Cardiac muscle cell (in vitro differentiated cells and primary cell): ENCODE measurements at regions not wholly inside any gene's neighbourhood (a gene's known extent, or its start where the extent isn't known, plus 50 kb on each side); places are given as distances from the start of the nearest gene placed in this dataset.

Source experiments
- DNase-seq, 2 donors: peaks; one replicate each; pipeline versions ENCODE4 v3.0.0 to v3.0.0-alpha.2; 2010 to 2017; ENCODE audit warnings: low read depth in 1 of 2, low spot score in 1 of 2
- H3K27ac ChIP-seq: fragments of 200-600 bp; sonication (generic); 2 replicates; pipeline ENCODE4 v1.5.1; 2016
- H3K27me3 ChIP-seq: fragments of 200-600 bp; sonication (generic); 2 replicates; pipeline ENCODE4 v1.6.0; 2016; ENCODE audit warnings: control low read depth
- H3K36me3 ChIP-seq: fragments of 200-600 bp; sonication (generic); 2 replicates; pipeline ENCODE4 v1.5.1; 2016; ENCODE audit warnings: control low read depth
- H3K4me1 ChIP-seq: fragments of 200-600 bp; sonication (generic); 2 replicates; pipeline ENCODE4 v1.8.1; 2017; ENCODE audit warnings: low read depth, mild to moderate bottlenecking, mixed run types
- H3K4me3 ChIP-seq: fragments of 200-600 bp; sonication (generic); 2 replicates; pipeline ENCODE4 v1.5.1; 2016; ENCODE audit warnings: mild to moderate bottlenecking
- H3K9me3 ChIP-seq: fragments of 200-600 bp; sonication (generic); 2 replicates; pipeline ENCODE4 v1.5.1; 2017; ENCODE audit warnings: low read depth, mild to moderate bottlenecking, control low read depth
- CTCF ChIP-seq: IDR thresholded peaks from 2 replicates; pipeline ENCODE4 v1.5.1; 2012; ENCODE audit warnings: low read depth, mild to moderate bottlenecking, low read length

GRCh38 chr1:25038699-25039098 lies 108.6 kb upstream of the RUNX3 start:
- H3K27ac ChIP-seq, result no peak overlapping the region
- H3K9me3 ChIP-seq, result no peaks in the 10 kb centered on the region
- no peak for TF ChIP-seq CTCF
- H3K36me3 ChIP-seq, result no peaks in the 10 kb centered on the region
- no peak for DNase-seq
- H3K4me3 ChIP-seq, result no peak overlapping the region
- H3K27me3 ChIP-seq, result peaks cover 10% of the 10 kb centered on the region
- no peaks in the 10 kb centered on the region for H3K4me1 ChIP-seq

GRCh38 chr1:25037174-25038074 lies 107.3 kb upstream of the RUNX3 start:
- peak; percentile 35 to 41 for DNase-seq

GRCh38 chr1:25036117-25036546 lies 106.1 kb upstream of the RUNX3 start:
- Histone ChIP-seq H3K27ac (no peak overlapping the region), H3K4me1 (no peaks in the 10 kb centered on the region), H3K9me3 (no peaks in the 10 kb centered on the region), H3K27me3 (peaks cover 10% of the 10 kb centered on the region), H3K36me3 (no peaks in the 10 kb centered on the region), H3K4me3 (no peak overlapping the region)
- no peak for TF ChIP-seq CTCF
- no peak for DNase-seq

More at GRCh38 chr1:25037174-25038074, 107.3 kb upstream of the RUNX3 start:
- H3K27me3 ChIP-seq, result peaks cover 10% of the 10 kb centered on the region
- no peaks in the 10 kb centered on the region for H3K9me3 ChIP-seq
- no peak overlapping the region for H3K27ac ChIP-seq
- H3K4me3 ChIP-seq, result no peak overlapping the region
- H3K4me1 ChIP-seq, result no peaks in the 10 kb centered on the region
- TF ChIP-seq CTCF, result peak; percentile 73
- H3K36me3 ChIP-seq, result no peaks in the 10 kb centered on the region

- Histone ChIP-seq H3K27me3 (peaks cover 7% of the 10 kb centered on the region), H3K9me3 (no peaks in the 10 kb centered on the region), H3K27ac (no peak overlapping the region), H3K4me1 (no peaks in the 10 kb centered on the region), H3K36me3 (no peaks in the 10 kb centered on the region), H3K4me3 (no peak overlapping the region)
- DNase-seq, result no peak
- no peak for TF ChIP-seq CTCF
These were observed 105.5 kb upstream of the RUNX3 start for GRCh38 chr1:25035523-25036116.

GRCh38 chr1:25034736-25035522 lies 104.9 kb upstream of the RUNX3 start:
- Histone ChIP-seq H3K4me1 (no peaks in the 10 kb centered on the region), H3K27me3 (no peaks in the 10 kb centered on the region), H3K27ac (no peak overlapping the region), H3K4me3 (no peak overlapping the region), H3K36me3 (no peaks in the 10 kb centered on the region), H3K9me3 (no peaks in the 10 kb centered on the region)
- TF ChIP-seq CTCF, result no peak
- DNase-seq, result no peak
